PC-9 (cell line): ENCODE measurements at regions not wholly inside any gene's neighbourhood (a gene's known extent, or its start where the extent isn't known, plus 50 kb on each side); places are given as distances from the start of the nearest gene placed in this dataset.
"Not testable (repeated sequence)": the region's sequence is repeated elsewhere in the genome, so short reads cannot be mapped to it uniquely, and the experiment has no call there.

ENCODE experiments used
- BruUV-seq: library from RNA; stranded (reverse); fragments of 400-500 nt; replicated peaks from 2 replicates; lab custom pipeline; 2021; lab: Mats Ljungman, UMichigan
- CTCF ChIA-PET: fragments of 300-600 bp; sonication (Branson Sonifier 250); formaldehyde crosslinking; loops from one replicate; lab custom pipeline; 2022; ENCODE audit warnings: antibody characterized with exemption; lab: Charles Lee
- POLR2A ChIA-PET: fragments of 300-600 bp; sonication (Branson Sonifier 250); formaldehyde crosslinking; loops from one replicate; lab custom pipeline; 2022; ENCODE audit warnings: antibody characterized with exemption; ENCODE audit not compliant: unreplicated experiment; lab: Charles Lee
- DNase-seq, 2 experiments: peaks; one replicate each; pipeline versions ENCODE4 v3.0.0 to v3.0.0-alpha.2; 2015 to 2022; ENCODE audit warnings: mixed read lengths in 1 of 2
- H2AFZ ChIP-seq: fragments of 200-600 bp; sonication (generic); 2 replicates; pipeline ENCODE4 v1.8.1; 2017; ENCODE audit warnings: antibody characterized with exemption
- H3F3A ChIP-seq: fragments of 200-600 bp; sonication (generic); 2 replicates; pipeline ENCODE4 v1.8.1; 2017; ENCODE audit warnings: antibody characterized with exemption, mild to moderate bottlenecking, low read depth; ENCODE audit not compliant: insufficient read depth
- H3K27ac ChIP-seq: fragments of 200-600 bp; sonication (generic); 2 replicates; pipeline ENCODE4 v1.6.1; 2016; ENCODE audit warnings: mixed run types
- H3K27me3 ChIP-seq: fragments of 200-600 bp; sonication (generic); 2 replicates; pipeline ENCODE4 v1.6.1; 2016; ENCODE audit warnings: low read depth, mixed run types; ENCODE audit not compliant: insufficient read depth
- H3K36me3 ChIP-seq: fragments of 200-600 bp; sonication (generic); 2 replicates; pipeline ENCODE4 v1.6.1; 2016; ENCODE audit warnings: low read depth, mixed run types
- H3K4me1 ChIP-seq: fragments of 200-600 bp; sonication (generic); replicated peaks from 2 replicates; pipeline ENCODE4 v1.6.1; 2016; ENCODE audit warnings: mixed run types; ENCODE audit not compliant: insufficient read depth
- H3K4me2 ChIP-seq: fragments of 200-600 bp; sonication (generic); 2 replicates; pipeline ENCODE4 v1.6.1; 2017; ENCODE audit warnings: mixed run types
- H3K4me3 ChIP-seq: fragments of 200-600 bp; sonication (generic); 2 replicates; pipeline ENCODE4 v1.6.1; 2016; ENCODE audit warnings: mixed run types
- H3K79me2 ChIP-seq: fragments of 200-600 bp; sonication (generic); 2 replicates; pipeline ENCODE4 v1.6.1; 2017; ENCODE audit warnings: low read depth, mixed run types
- H3K9me2 ChIP-seq: fragments of 200-600 bp; sonication (generic); 2 replicates; pipeline ENCODE4 v1.8.1; 2017; ENCODE audit warnings: mild to moderate bottlenecking; ENCODE audit not compliant: insufficient read depth
- H3K9me3 ChIP-seq: fragments of 200-600 bp; sonication (generic); 2 replicates; pipeline ENCODE4 v1.8.1; 2016; ENCODE audit warnings: low read depth; ENCODE audit not compliant: insufficient read depth
- H4K20me1 ChIP-seq: fragments of 200-600 bp; sonication (generic); 2 replicates; pipeline ENCODE4 v1.8.1; 2017; ENCODE audit not compliant: insufficient read depth
- intact Hi-C: fragments of 100-400 bp; cut with micrococcal nuclease; formaldehyde crosslinking; loops from one replicate; pipeline ENCODE4 v1.10.0; 2022; ENCODE audit not compliant: unreplicated experiment

- POLR2A ChIA-PET, H2AFZ ChIP-seq, H3K79me2 ChIP-seq, BruUV-seq, CTCF ChIA-PET, H3K4me2 ChIP-seq, H4K20me1 ChIP-seq, H3K4me1 ChIP-seq, H3K36me3 ChIP-seq, H3K9me2 ChIP-seq, H3K9me3 ChIP-seq, H3K27me3 ChIP-seq, H3F3A ChIP-seq, intact Hi-C loops, H3K4me3 ChIP-seq, H3K27ac ChIP-seq: not testable (repeated sequence)
- DNase-seq = peak in 1 of 2 experiments; percentile 3
Observed at GRCh38 chr9:39496248-39496647, 140.8 kb downstream of the SPATA31A1 start.

GRCh38 chr9:39503178-39503577 lies 147.7 kb downstream of the SPATA31A1 start:
- BruUV-seq, H4K20me1 ChIP-seq, H3F3A ChIP-seq, H3K27me3 ChIP-seq, intact Hi-C loops, CTCF ChIA-PET, H3K4me2 ChIP-seq, H2AFZ ChIP-seq, H3K36me3 ChIP-seq, H3K9me3 ChIP-seq, H3K4me1 ChIP-seq, H3K79me2 ChIP-seq, H3K9me2 ChIP-seq, H3K4me3 ChIP-seq, POLR2A ChIA-PET, H3K27ac ChIP-seq, DNase-seq: not testable (repeated sequence)

GRCh38 chr9:39527387-39528029 lies 172.0 kb downstream of the SPATA31A1 start:
- H3K36me3 ChIP-seq, DNase-seq, H2AFZ ChIP-seq, H3K79me2 ChIP-seq, H3K27ac ChIP-seq, H3K27me3 ChIP-seq, H3K9me2 ChIP-seq, BruUV-seq, H3K4me1 ChIP-seq, H4K20me1 ChIP-seq, intact Hi-C loops, POLR2A ChIA-PET, H3K4me3 ChIP-seq, H3K9me3 ChIP-seq, H3K4me2 ChIP-seq, CTCF ChIA-PET, H3F3A ChIP-seq: not testable (repeated sequence)

- H3K79me2 ChIP-seq, H4K20me1 ChIP-seq, intact Hi-C loops, POLR2A ChIA-PET, H3K4me2 ChIP-seq, BruUV-seq, H3K36me3 ChIP-seq, H3K9me3 ChIP-seq, H3K4me1 ChIP-seq, H3K9me2 ChIP-seq, DNase-seq, H3F3A ChIP-seq, H3K4me3 ChIP-seq, CTCF ChIA-PET, H2AFZ ChIP-seq, H3K27ac ChIP-seq, H3K27me3 ChIP-seq: not testable (repeated sequence)
Observed at GRCh38 chr9:39532597-39532996, 177.1 kb downstream of the SPATA31A1 start.

DNA sequence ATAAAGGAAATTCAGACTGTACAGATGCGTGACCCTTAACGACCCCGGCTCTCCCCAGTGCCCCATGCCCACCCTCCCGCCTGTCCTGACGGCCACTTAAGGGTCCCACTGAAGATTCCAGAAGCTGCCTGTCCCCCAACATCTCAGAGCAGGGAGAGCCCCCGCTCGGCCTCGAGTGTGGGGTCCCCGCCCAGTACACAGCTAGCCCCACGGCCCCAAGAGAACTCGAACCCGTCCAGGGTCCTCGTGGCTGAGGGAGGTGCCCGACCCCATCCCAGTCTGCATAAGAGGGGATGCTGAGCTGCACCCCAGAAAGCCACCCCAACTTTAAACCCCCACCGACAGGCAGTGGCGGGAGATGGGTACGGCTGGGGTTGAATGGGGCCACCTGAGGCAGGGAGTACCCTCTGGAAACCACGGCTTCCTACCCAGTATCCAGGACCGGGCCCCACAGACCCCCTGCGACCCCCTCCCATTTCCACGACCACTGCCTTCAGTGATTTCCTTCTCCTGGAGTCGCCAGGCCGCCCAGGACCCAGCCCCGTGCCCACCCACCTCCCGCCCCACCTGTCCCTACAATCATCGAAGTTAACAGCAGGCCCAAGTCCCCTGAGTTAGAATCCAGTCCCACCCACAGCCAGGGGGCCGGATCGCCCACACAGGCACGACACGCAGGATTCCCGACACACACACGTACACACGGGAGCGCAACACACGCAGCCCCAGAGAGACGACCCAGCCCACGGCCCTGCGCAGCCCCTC lies 177.7 kb downstream of the SPATA31A1 start:
- H3K4me3 ChIP-seq, BruUV-seq, H4K20me1 ChIP-seq, H3F3A ChIP-seq, CTCF ChIA-PET, POLR2A ChIA-PET, H3K27me3 ChIP-seq, H3K9me3 ChIP-seq, H3K27ac ChIP-seq, DNase-seq, H3K4me1 ChIP-seq, H3K79me2 ChIP-seq, H2AFZ ChIP-seq, intact Hi-C loops, H3K4me2 ChIP-seq, H3K36me3 ChIP-seq, H3K9me2 ChIP-seq: not testable (repeated sequence)

DNA sequence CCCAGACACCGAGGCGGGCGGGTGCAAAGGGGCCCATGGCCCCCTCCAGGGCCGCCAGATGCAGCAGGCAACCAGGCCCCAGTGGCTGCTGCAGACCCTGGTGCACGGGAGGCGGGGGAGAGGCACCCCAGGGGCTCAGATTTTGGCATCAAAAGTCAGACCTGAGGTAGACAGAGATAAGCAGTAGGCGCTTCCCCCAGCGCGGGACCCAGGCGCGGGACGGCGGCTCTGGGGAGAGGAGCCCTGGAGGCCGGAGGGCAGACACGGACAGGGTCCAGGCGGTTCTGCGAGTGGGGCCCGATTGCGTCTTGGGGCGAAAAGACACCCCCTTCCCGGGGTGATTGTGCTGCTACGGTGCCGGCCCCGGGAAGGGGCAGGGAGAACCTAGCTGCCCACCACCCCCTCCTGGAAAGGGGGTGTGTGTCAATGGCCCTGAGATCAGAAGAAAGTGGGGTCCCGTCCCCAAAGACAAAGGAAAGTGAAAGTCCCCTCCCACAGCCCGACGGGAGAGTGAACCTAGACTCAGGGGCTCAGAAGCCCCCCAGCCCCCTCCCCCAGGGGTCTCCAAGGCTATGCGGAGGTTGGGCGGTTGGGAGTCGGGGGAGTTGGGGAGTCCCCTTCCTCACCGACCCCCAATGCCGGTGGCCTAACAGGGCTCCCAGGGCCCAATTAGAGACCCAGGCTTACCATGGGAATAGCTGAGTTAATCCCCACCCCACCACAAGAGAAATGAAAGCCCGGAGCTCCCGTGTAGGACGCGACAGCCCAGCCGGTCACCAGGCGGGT lies 178.5 kb downstream of the SPATA31A1 start:
- CTCF ChIA-PET, intact Hi-C loops, H3K9me2 ChIP-seq, H3K27me3 ChIP-seq, BruUV-seq, H3K4me1 ChIP-seq, POLR2A ChIA-PET, H3K4me2 ChIP-seq, H3K79me2 ChIP-seq, H3K4me3 ChIP-seq, H3K36me3 ChIP-seq, H2AFZ ChIP-seq, DNase-seq, H4K20me1 ChIP-seq, H3K27ac ChIP-seq, H3F3A ChIP-seq, H3K9me3 ChIP-seq: not testable (repeated sequence)

DNA sequence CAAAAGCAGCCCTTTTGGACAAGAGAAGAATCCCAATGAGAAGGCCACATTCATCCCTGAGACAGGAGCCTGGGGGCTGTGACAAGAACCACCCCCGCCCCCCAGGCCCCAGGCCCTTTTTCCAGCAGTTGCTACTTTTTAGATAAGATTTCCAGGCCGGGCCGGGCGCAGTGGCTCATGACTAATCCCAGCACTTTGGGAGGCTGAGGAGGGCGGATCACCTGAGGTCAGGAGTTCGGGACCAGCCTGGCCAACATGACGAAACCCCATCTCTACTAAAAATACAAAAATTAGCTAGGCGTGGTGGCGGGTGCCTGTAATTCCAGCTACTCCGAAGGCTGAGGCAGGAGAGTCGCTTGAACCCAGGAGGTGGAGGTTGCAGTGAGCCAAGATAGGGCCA lies 179.4 kb downstream of the SPATA31A1 start:
- H3K4me3 ChIP-seq, H3K9me2 ChIP-seq, intact Hi-C loops, H3K4me2 ChIP-seq, H2AFZ ChIP-seq, H3K79me2 ChIP-seq, H3K27me3 ChIP-seq, H3K27ac ChIP-seq, H3K36me3 ChIP-seq, POLR2A ChIA-PET, H4K20me1 ChIP-seq, H3K9me3 ChIP-seq, DNase-seq, CTCF ChIA-PET, H3F3A ChIP-seq, BruUV-seq, H3K4me1 ChIP-seq: not testable (repeated sequence)
